OCI-LY7 (cell line): ENCODE measurements at regions not wholly inside any gene's neighbourhood (a gene's known extent, or its start where the extent isn't known, plus 50 kb on each side); places are given as distances from the start of the nearest gene placed in this dataset.
"Not testable (repeated sequence)": the region's sequence is repeated elsewhere in the genome, so short reads cannot be mapped to it uniquely, and the experiment has no call there.

ENCODE experiments used
- BruUV-seq: library from RNA; stranded (reverse); fragments of 400-500 nt; replicated peaks from 2 replicates; lab custom pipeline; 2021; lab: Mats Ljungman, UMichigan
- CTCF ChIA-PET: fragments of 300-600 bp; sonication (Branson Sonifier 250); formaldehyde crosslinking; loops from one replicate; lab custom pipeline; 2022; ENCODE audit warnings: antibody characterized with exemption; ENCODE audit not compliant: unreplicated experiment; lab: Charles Lee
- POLR2A ChIA-PET: fragments of 300-600 bp; sonication (Branson Sonifier 250); formaldehyde crosslinking; loops from one replicate; lab custom pipeline; 2022; ENCODE audit warnings: antibody characterized with exemption; lab: Charles Lee
- DNase-seq: peaks from one replicate; pipeline ENCODE4 v3.0.0-alpha.2; 2015; ENCODE audit warnings: low spot score
- H2AFZ ChIP-seq: fragments of 200-600 bp; sonication (generic), shearing (Covaris generic); 2 replicates; pipeline ENCODE4 v1.6.1; 2014; ENCODE audit warnings: mild to moderate bottlenecking, antibody characterized with exemption, low read length, moderate library complexity
- H3K27ac ChIP-seq: fragments of 200-600 bp; sonication (generic); 2 replicates; pipeline ENCODE4 v1.5.1; 2014; ENCODE audit warnings: mixed run types, low read depth, mild to moderate bottlenecking, moderate library complexity, low read length, inconsistent platforms; ENCODE audit not compliant: poor library complexity, severe bottlenecking
- H3K36me3 ChIP-seq: fragments of 200-600 bp; sonication (generic); 2 replicates; pipeline ENCODE4 v1.6.1; 2014; ENCODE audit warnings: mild to moderate bottlenecking, antibody characterized with exemption, low read length, moderate library complexity, mixed read lengths; ENCODE audit not compliant: insufficient read depth
- H3K4me1 ChIP-seq: fragments of 200-600 bp; sonication (generic); 2 replicates; pipeline ENCODE4 v1.5.1; 2014; ENCODE audit warnings: mild to moderate bottlenecking, low read length; ENCODE audit not compliant: insufficient read depth, poor library complexity, severe bottlenecking
- H3K4me2 ChIP-seq: fragments of 200-600 bp; sonication (generic); 2 replicates; pipeline ENCODE4 v1.6.1; 2014; ENCODE audit warnings: mild to moderate bottlenecking, low read length
- H3K4me3 ChIP-seq: fragments of 200-600 bp; sonication (generic); 2 replicates; pipeline ENCODE4 v1.5.1; 2014; ENCODE audit warnings: mild to moderate bottlenecking, low read depth, low read length; ENCODE audit not compliant: poor library complexity, severe bottlenecking
- H3K79me2 ChIP-seq: fragments of 200-600 bp; sonication (generic); 2 replicates; pipeline ENCODE4 v1.6.1; 2016; ENCODE audit warnings: low read depth, mild to moderate bottlenecking, low read length, moderate library complexity, mixed read lengths; ENCODE audit not compliant: insufficient read depth
- H3K9me2 ChIP-seq: fragments of 200-600 bp; sonication (generic); 2 replicates; pipeline ENCODE4 v1.6.1; 2016; ENCODE audit warnings: mild to moderate bottlenecking, low read length, mixed read lengths; ENCODE audit not compliant: insufficient read depth
- H3K9me3 ChIP-seq: fragments of 200-600 bp; sonication (generic); 2 replicates; pipeline ENCODE4 v1.6.1; 2014; ENCODE audit warnings: mild to moderate bottlenecking, mixed run types, low read length, mixed read lengths
- H4K20me1 ChIP-seq: fragments of 200-600 bp; sonication (generic); 2 replicates; pipeline ENCODE4 v1.6.1; 2014; ENCODE audit warnings: mild to moderate bottlenecking, antibody characterized with exemption, low read length, moderate library complexity, mixed read lengths; ENCODE audit not compliant: insufficient read depth
- EZH2phosphoT487 ChIP-seq: fragments of 200-600 bp; sonication (generic); IDR thresholded peaks from 2 replicates; pipeline ENCODE4 v1.6.1; 2018; ENCODE audit warnings: low read depth, borderline replicate concordance, mild to moderate bottlenecking, mixed run types, antibody characterized with exemption, low read length, moderate library complexity, mixed read lengths
- intact Hi-C: fragments of 100-400 bp; cut with micrococcal nuclease; formaldehyde crosslinking; loops from one replicate; pipeline ENCODE4 v1.10.0; 2022; ENCODE audit not compliant: unreplicated experiment
- TF ChIP-seq, protein P1 (sequence below): fragments of 200-600 bp; sonication (generic); conservative IDR thresholded peaks from 2 replicates; pipeline ENCODE4 v1.5.1; 2014; ENCODE audit warnings: mild to moderate bottlenecking, antibody characterized with exemption, low read length, moderate library complexity, mixed read lengths

GRCh38 chr5:67748165-67748690 is 467.3 kb upstream of the PIK3R1 start:
- ChIA-PET CTCF (no interaction called here), POLR2A (no interaction called here)
- H3K4me3 ChIP-seq = no peak overlapping the region
- H3K9me2 ChIP-seq = no peaks in the 10 kb centered on the region
- no peak for TF ChIP-seq EZH2phosphoT487
- TF ChIP-seq, protein P1, sequence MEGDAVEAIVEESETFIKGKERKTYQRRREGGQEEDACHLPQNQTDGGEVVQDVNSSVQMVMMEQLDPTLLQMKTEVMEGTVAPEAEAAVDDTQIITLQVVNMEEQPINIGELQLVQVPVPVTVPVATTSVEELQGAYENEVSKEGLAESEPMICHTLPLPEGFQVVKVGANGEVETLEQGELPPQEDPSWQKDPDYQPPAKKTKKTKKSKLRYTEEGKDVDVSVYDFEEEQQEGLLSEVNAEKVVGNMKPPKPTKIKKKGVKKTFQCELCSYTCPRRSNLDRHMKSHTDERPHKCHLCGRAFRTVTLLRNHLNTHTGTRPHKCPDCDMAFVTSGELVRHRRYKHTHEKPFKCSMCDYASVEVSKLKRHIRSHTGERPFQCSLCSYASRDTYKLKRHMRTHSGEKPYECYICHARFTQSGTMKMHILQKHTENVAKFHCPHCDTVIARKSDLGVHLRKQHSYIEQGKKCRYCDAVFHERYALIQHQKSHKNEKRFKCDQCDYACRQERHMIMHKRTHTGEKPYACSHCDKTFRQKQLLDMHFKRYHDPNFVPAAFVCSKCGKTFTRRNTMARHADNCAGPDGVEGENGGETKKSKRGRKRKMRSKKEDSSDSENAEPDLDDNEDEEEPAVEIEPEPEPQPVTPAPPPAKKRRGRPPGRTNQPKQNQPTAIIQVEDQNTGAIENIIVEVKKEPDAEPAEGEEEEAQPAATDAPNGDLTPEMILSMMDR = no peak
- no TSS peak for BruUV-seq
- no peak overlapping the region for H3K27ac ChIP-seq
- H3K4me1 ChIP-seq = no peaks in the 10 kb centered on the region
- H3K79me2 ChIP-seq = no peaks in the 10 kb centered on the region
- no peaks in the 10 kb centered on the region for H3K36me3 ChIP-seq
- H3K4me2 ChIP-seq = no peak overlapping the region
- intact Hi-C loops = no loop called here
- no peaks in the 10 kb centered on the region for H4K20me1 ChIP-seq
- H3K9me3 ChIP-seq = no peaks in the 10 kb centered on the region
- no peak for DNase-seq
- no peak overlapping the region for H2AFZ ChIP-seq

DNA sequence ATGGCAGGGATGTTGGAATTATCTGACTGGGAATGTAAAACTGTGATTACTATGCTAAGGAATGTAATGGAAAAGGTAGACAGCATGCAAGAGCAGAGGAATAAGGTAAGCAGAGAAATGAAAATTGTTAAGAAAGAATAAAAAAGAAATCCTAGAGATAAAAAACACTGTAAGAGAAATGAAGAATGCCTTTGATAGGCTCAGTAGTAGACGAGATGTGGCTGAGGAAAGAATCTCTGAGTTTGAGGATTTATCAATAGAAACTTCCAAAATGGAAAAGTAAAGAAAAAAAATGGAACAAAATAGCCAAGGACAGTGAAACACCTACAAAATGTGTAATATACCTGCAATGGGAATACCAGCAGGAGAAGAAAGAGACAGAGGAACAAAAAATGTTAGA is 468.5 kb upstream of the PIK3R1 start:
- Histone ChIP-seq H3K9me2 (no peaks in the 10 kb centered on the region), H2AFZ (no peak overlapping the region), H3K4me2 (no peak overlapping the region), H3K36me3 (no peaks in the 10 kb centered on the region), H3K9me3 (no peaks in the 10 kb centered on the region), H3K4me1 (no peaks in the 10 kb centered on the region), H4K20me1 (no peaks in the 10 kb centered on the region), H3K27ac (no peak overlapping the region), H3K79me2 (no peaks in the 10 kb centered on the region), H3K4me3 (no peak overlapping the region)
- ChIA-PET POLR2A (no interaction called here), CTCF (no interaction called here)
- no peak for DNase-seq
- intact Hi-C loops = no loop called here
- TF ChIP-seq, protein P1 = no peak
- no peak for TF ChIP-seq EZH2phosphoT487
- no TSS peak for BruUV-seq

DNA sequence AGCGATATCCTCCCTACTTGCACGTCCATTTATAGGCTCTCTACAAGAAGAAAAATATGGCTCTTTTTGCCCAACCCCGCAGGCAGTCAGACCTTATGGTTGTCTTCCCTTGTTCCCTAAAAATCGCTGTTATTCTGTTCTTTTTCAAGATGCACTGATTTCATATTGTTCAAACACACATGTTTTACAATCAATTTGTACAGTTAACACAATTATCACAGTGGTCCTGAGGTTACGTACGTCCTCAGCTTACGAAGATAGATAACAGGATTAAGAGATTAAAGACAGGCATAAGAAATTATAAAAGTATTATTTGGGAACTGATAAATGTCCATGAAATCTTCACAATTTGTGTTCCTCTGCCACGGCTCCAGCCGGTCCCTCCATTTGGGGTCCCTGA is 468.9 kb upstream of the PIK3R1 start:
- POLR2A ChIA-PET, H3K36me3 ChIP-seq, H3K4me1 ChIP-seq, H3K4me3 ChIP-seq, H4K20me1 ChIP-seq, intact Hi-C loops, DNase-seq, H3K79me2 ChIP-seq, H2AFZ ChIP-seq, H3K9me3 ChIP-seq, BruUV-seq, CTCF ChIA-PET, H3K27ac ChIP-seq, H3K9me2 ChIP-seq, H3K4me2 ChIP-seq: not testable (repeated sequence)
